ENCODE measurements at regions not wholly inside any gene's neighbourhood (a gene's known extent, or its start where the extent isn't known, plus 50 kb on each side); places are given as distances from the start of the nearest gene placed in this dataset.

DNA sequence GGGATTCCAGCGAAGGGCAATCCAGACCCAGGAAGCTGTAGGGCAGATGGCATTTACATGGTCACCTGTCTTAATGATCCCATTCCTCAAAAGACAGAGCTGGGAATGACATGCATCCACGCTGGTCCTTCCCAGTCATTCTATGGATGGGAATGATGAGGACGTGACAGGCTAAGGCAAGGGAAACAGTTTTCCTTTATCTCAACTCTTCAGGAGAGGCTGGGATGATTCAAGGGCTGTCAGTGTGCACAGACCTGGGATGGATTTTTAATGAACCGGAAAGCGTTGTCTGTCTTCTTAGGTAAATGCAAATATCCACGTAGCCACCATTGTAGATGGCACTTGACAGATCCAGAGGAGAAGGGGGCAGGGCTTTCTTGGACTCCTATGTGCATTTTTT, 483.2 kb upstream of the EEF2KMT start:
- no peak for TF ChIP-seq POLR2A (IDR thresholded peaks at IDR 0.05)
- TF ChIP-seq EP300 (IDR thresholded peaks at IDR 0.05): no peak
- TF ChIP-seq, protein P1, sequence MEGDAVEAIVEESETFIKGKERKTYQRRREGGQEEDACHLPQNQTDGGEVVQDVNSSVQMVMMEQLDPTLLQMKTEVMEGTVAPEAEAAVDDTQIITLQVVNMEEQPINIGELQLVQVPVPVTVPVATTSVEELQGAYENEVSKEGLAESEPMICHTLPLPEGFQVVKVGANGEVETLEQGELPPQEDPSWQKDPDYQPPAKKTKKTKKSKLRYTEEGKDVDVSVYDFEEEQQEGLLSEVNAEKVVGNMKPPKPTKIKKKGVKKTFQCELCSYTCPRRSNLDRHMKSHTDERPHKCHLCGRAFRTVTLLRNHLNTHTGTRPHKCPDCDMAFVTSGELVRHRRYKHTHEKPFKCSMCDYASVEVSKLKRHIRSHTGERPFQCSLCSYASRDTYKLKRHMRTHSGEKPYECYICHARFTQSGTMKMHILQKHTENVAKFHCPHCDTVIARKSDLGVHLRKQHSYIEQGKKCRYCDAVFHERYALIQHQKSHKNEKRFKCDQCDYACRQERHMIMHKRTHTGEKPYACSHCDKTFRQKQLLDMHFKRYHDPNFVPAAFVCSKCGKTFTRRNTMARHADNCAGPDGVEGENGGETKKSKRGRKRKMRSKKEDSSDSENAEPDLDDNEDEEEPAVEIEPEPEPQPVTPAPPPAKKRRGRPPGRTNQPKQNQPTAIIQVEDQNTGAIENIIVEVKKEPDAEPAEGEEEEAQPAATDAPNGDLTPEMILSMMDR (IDR thresholded peaks at IDR 0.05): no peak
- no peak for TF ChIP-seq POLR2AphosphoS5 (IDR thresholded peaks at IDR 0.05)
